ENCODE measurements at regions not wholly inside any gene's neighbourhood (a gene's known extent, or its start where the extent isn't known, plus 50 kb on each side); places are given as distances from the start of the nearest gene placed in this dataset.

DNA sequence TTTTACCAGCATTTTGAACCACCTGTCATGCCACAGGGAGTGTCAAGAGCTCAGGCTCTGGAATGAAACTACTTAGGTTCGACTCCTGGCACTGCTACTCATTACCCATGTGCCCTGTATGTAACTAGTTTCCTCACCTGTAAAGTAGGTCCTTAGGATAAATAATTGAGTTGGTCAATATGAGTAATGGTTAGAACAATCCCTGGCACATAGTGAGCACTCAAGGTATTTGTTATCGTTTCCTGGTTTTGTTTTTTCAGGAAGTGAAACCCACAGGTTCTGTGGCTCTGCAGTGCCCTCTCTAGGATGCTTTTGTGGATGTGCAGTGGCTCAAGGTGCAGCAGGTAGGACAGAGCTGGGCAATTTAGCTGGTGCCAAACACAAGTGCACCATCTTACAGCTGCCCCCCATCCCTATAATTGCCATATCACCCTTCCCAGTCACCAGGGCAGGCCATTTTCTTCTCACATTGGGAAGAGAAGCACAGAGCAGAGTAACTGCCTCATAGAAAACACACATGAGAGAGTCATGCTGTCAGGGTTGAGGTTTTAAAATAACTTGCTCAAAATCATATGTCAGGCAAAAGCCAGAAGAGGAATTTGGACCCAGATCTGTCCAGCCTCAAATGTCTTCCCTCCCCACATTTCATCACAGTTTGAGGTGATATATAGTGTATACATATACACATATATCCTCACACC is 297.5 kb downstream of the RPAP3 start:
- intact Hi-C loops (cut with micrococcal nuclease) (no loop called here), in situ Hi-C loops (cut with MboI; ENCODE audit: low sequenced_read_pairs) (no loop called here), dilution Hi-C loops (cut with HindIII; ENCODE audit: low sequenced_read_pairs, unreplicated experiment) (no loop called here)
- H3K4me2 ChIP-seq (ENCODE audit: low read depth, low read length) = no peak overlapping the region
- no peaks in the 10 kb centered on the region for H3K9me1 ChIP-seq (ENCODE audit: insufficient read depth, low read length)
- H3K27ac ChIP-seq (ENCODE audit: insufficient read depth, low read length) = no peak overlapping the region
- no peak overlapping the region for H2BK20ac ChIP-seq (ENCODE audit: low read depth, low read length)
- H3K56ac ChIP-seq (ENCODE audit: extremely low read depth, insufficient read depth, low read length) = no peak overlapping the region
- H4K91ac ChIP-seq (ENCODE audit: insufficient read depth, low read depth, low read length) = no peak overlapping the region
- H4K5ac ChIP-seq (ENCODE audit: low read depth, low read length) = no peak overlapping the region
- H2AFZ ChIP-seq (replicated peaks; ENCODE audit: low read length, poor library complexity) = no peak overlapping the region
- no peak overlapping the region for H2AK9ac ChIP-seq (replicated peaks; ENCODE audit: low read depth, low read length, poor library complexity)
- ATAC-seq (ENCODE audit: low read depth) = no peak
- H3K9me3 ChIP-seq (ENCODE audit: control insufficient read depth, insufficient read depth, low read length) = no peaks in the 10 kb centered on the region
- POLR2A ChIA-PET (ENCODE audit: unreplicated experiment) = no interaction called here
- H3K4ac ChIP-seq (ENCODE audit: low read depth, low read length) = no peak overlapping the region
- no peaks in the 10 kb centered on the region for H3K36me3 ChIP-seq (ENCODE audit: control insufficient read depth, insufficient read depth, low read length)
- no peak overlapping the region for H3K4me3 ChIP-seq (ENCODE audit: insufficient read depth, low read depth, low read length)
- TF ChIP-seq SMC3 (IDR thresholded peaks at IDR 0.05; ENCODE audit: low read depth, low read length) (0 out of 2 replicates have a peak, but pooled peaks have one; percentile 8), FOS (IDR thresholded peaks at IDR 0.05; ENCODE audit: low read depth, low read length) (no peak), RAD21 (IDR thresholded peaks at IDR 0.05; ENCODE audit: low read length) (peak; percentile 33), CEBPB (IDR thresholded peaks at IDR 0.05; ENCODE audit: low read depth, low read length) (no peak), CTCF (conservative IDR thresholded peaks at IDR 0.05; ENCODE audit: low read depth, low read length) (0 out of 2 replicates have a peak, but pooled peaks have one; percentile 12)
- no peak for DNase-seq
- no peak overlapping the region for H3K23ac ChIP-seq (ENCODE audit: low read depth, low read length)
- H2AK5ac ChIP-seq (ENCODE audit: low read depth, low read length) = no peak overlapping the region
- H3K14ac ChIP-seq (replicated peaks; ENCODE audit: low read depth, low read length) = no peak overlapping the region
- BruUV-seq (replicated peaks) = no TSS peak
- CTCF ChIA-PET = no interaction called here
- H3K18ac ChIP-seq (ENCODE audit: low read depth, low read length) = no peak overlapping the region
- H2BK5ac ChIP-seq (ENCODE audit: low read depth, low read length, poor library complexity, severe bottlenecking) = no peak overlapping the region
- peaks cover 8% of the 10 kb centered on the region for H3K27me3 ChIP-seq (ENCODE audit: control insufficient read depth, insufficient read depth, low read length)
- no peak overlapping the region for H4K8ac ChIP-seq (ENCODE audit: low read depth in 2 of 2, low read length in 2 of 2)
- H2BK120ac ChIP-seq (ENCODE audit: low read depth, low read length) = no peak overlapping the region
- H2BK15ac ChIP-seq (ENCODE audit: low read depth, low read length) = no peak overlapping the region
- H4K20me1 ChIP-seq (ENCODE audit: insufficient read depth, low read length) = no peaks in the 10 kb centered on the region
- peaks cover 2% of the 10 kb centered on the region for H3K4me1 ChIP-seq (ENCODE audit: control insufficient read depth, insufficient read depth, low read length)
- H3K79me1 ChIP-seq (ENCODE audit: low read depth in 1 of 2, low read length in 2 of 2) = no peaks in the 10 kb centered on the region
- no peak overlapping the region for H3K9ac ChIP-seq (ENCODE audit: low read depth, low read length)
- 60% methylated on average over 1 of the region's 2 CpGs; no CpG with 5 or more reads in 1 of the 2 experiments for WGBS, 2 experiments (ENCODE audit: extremely low coverage in 2 of 2, insufficient read length in 1 of 2)
